ENCODE measurements at regions not wholly inside any gene's neighbourhood (a gene's known extent, or its start where the extent isn't known, plus 50 kb on each side); places are given as distances from the start of the nearest gene placed in this dataset.

DNA sequence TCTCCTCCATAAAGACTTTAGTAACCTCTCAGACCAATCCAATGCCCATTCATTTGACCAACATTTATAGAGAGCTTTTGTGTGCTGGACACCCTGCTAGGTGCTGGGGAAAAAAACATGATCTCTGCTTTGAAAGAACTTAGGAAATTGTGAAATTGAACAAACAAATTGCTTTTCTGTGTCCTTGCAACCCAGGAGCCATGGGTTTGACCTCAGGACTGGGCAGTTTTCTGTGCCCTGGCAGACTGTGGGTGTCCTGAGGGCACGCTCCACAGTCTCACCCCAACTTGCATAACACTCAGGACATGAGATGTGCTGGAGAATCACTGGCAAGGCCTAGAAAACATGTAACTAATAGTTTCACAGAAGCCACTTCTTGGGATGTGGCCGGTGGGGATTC, 429.1 kb upstream of the ZMIZ1 start:
- no peak overlapping the region for H2AFZ ChIP-seq (ENCODE audit: low read depth)
- H3K27ac ChIP-seq (ENCODE audit: low read depth in 2 of 2, low read length in 1 of 2): no peak overlapping the region
- H3K9ac ChIP-seq: no peak overlapping the region
- H3K36me3 ChIP-seq (replicated peaks in 1 of 2; ENCODE audit: control insufficient read depth in 1 of 2, insufficient read depth in 2 of 2, low read length in 1 of 2): no peaks in the 10 kb centered on the region
- H4K20me1 ChIP-seq (ENCODE audit: insufficient read depth): no peaks in the 10 kb centered on the region
- H3K9me3 ChIP-seq: no peaks in the 10 kb centered on the region
- H3K79me2 ChIP-seq (ENCODE audit: insufficient read depth): no peaks in the 10 kb centered on the region
- no peak for DNase-seq
- POLR2A ChIA-PET: no interaction called here
- no peak overlapping the region for H3K4me2 ChIP-seq
- 70% methylated on average over 2 of the region's 2 CpGs for WGBS (ENCODE audit: low lambda C conversion rate)
- TF ChIP-seq, protein P1, sequence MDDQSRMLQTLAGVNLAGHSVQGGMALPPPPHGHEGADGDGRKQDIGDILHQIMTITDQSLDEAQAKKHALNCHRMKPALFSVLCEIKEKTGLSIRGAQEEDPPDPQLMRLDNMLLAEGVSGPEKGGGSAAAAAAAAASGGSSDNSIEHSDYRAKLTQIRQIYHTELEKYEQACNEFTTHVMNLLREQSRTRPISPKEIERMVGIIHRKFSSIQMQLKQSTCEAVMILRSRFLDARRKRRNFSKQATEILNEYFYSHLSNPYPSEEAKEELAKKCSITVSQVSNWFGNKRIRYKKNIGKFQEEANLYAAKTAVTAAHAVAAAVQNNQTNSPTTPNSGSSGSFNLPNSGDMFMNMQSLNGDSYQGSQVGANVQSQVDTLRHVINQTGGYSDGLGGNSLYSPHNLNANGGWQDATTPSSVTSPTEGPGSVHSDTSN (IDR thresholded peaks at IDR 0.05): no peak
- CTCF ChIA-PET: no interaction called here
- peaks cover 2 to 24% of the 10 kb centered on the region in 2 experiments; a peak in 3 of 4 replicates for H3K4me1 ChIP-seq (ENCODE audit: control insufficient read depth in 1 of 2, insufficient read depth in 2 of 2, low read depth in 1 of 2, low read length in 1 of 2)
- H3K27me3 ChIP-seq (ENCODE audit: insufficient read depth): no peaks in the 10 kb centered on the region
- H3F3A ChIP-seq (replicated peaks; ENCODE audit: insufficient read depth): peaks cover 3% of the 10 kb centered on the region
- no peaks in the 10 kb centered on the region for H3K9me2 ChIP-seq
- no peak overlapping the region for H3K4me3 ChIP-seq (ENCODE audit: low read depth in 2 of 2, low read length in 1 of 2)

DNA sequence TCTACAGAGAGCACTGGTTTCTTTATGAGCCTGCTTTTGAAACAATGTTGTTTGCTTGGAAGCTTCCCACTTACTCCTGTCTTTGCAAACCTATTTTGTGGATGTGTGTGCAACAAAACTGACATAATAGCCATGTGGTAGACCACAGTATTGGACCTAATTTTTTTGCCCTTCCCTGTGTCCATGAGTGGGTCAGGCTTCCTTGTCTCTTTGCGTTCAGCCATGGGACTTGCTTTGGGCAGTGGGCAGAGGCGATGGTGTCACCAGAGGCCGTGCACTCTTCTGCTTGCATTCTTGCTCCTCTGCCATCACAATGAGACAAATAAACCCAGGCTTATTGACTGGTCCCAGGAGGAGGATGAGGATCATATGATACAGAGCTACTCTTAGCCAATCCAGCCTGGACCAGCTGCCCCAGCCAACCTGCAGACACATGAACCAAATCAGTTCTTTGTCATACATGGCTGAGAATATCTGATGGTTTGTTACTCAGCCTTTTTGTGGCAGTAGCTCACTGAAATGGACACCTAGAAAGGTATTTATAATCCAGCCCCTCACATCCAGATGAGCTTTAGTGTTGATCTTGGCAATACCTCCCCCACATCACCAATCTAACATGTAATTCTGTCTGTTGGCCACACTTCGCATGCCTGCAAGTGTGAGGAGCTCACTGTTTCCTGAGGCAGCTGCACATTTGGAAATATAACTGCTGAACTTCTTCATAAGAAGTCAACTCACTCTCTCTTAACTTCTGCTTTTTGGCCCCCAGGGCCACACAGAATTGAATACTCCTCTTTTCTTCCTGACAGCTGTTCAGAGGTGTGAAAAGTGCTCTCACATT, 427.8 kb upstream of the ZMIZ1 start:
- no peaks in the 10 kb centered on the region for H4K20me1 ChIP-seq (ENCODE audit: insufficient read depth)
- H3K27me3 ChIP-seq (ENCODE audit: insufficient read depth): no peaks in the 10 kb centered on the region
- no peak for TF ChIP-seq RXRA (IDR thresholded peaks at IDR 0.05; ENCODE audit: borderline replicate concordance, low read depth)
- TF ChIP-seq, protein P1 (IDR thresholded peaks at IDR 0.05): no peak
- H3K4me1 ChIP-seq (ENCODE audit: control insufficient read depth in 1 of 2, insufficient read depth in 2 of 2, low read depth in 1 of 2, low read length in 1 of 2): peaks cover 0 to 10% of the 10 kb centered on the region in 2 experiments; a peak in 1 of 4 replicates
- no peaks in the 10 kb centered on the region for H3K36me3 ChIP-seq (replicated peaks in 1 of 2; ENCODE audit: control insufficient read depth in 1 of 2, insufficient read depth in 2 of 2, low read length in 1 of 2)
- H3K4me3 ChIP-seq (ENCODE audit: low read depth in 2 of 2, low read length in 1 of 2): no peak overlapping the region
- CTCF ChIA-PET: interaction anchor here (0.9 to 2.2 kb wide), 3 partner anchors 9 to 14 kb away, joined by 3 to 5 read pairs (median 3); no protein-coding TSS in a partner anchor
- DNase-seq: no peak
- no peaks in the 10 kb centered on the region for H3K79me2 ChIP-seq (ENCODE audit: insufficient read depth)
- POLR2A ChIA-PET: no interaction called here
- H3K27ac ChIP-seq (ENCODE audit: low read depth in 2 of 2, low read length in 1 of 2): no peak overlapping the region; a peak in 1 of 4 replicates
- 69% methylated on average over 4 of the region's 4 CpGs for WGBS (ENCODE audit: low lambda C conversion rate)
- no peaks in the 10 kb centered on the region for H3K9me2 ChIP-seq
- no peak overlapping the region for H3K9ac ChIP-seq
- H3K4me2 ChIP-seq: no peak overlapping the region
- no peak overlapping the region for H2AFZ ChIP-seq (ENCODE audit: low read depth)
- H3K9me3 ChIP-seq: no peaks in the 10 kb centered on the region
- no peaks in the 10 kb centered on the region for H3F3A ChIP-seq (replicated peaks; ENCODE audit: insufficient read depth)

DNA sequence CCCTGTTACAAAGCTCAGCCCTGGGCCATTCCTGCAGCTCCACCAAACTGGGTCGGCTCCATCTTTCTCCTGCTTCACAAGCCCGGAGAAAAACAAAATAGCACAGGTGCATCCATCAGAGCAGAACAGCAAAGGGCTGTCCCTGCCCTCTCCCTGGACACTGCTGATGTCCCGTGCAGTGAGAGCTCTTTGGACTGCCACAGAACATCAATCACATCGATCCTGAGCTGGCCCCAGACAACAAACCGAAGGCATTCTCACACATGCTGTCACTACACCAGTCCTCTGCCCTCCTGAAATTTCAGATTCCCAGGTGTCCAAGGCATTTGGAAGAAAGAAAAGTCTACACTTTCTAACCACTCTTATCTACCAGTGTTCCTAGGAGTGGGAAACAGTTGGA, 427.1 kb upstream of the ZMIZ1 start:
- H3K79me2 ChIP-seq (ENCODE audit: insufficient read depth): no peaks in the 10 kb centered on the region
- H3K27me3 ChIP-seq (ENCODE audit: insufficient read depth): no peaks in the 10 kb centered on the region
- no peak overlapping the region for H3K27ac ChIP-seq (ENCODE audit: low read depth in 2 of 2, low read length in 1 of 2)
- H3K4me1 ChIP-seq (ENCODE audit: control insufficient read depth in 1 of 2, insufficient read depth in 2 of 2, low read depth in 1 of 2, low read length in 1 of 2): peaks cover 0 to 9% of the 10 kb centered on the region in 2 experiments; a peak in 1 of 4 replicates
- ChIA-PET CTCF (interaction anchor here (2.2 kb wide), 1 partner anchor 9 kb away, joined by 5 read pairs; no protein-coding TSS in a partner anchor), POLR2A (interaction anchor here (0.6 kb wide), 1 partner anchor 170 kb away, joined by 3 read pairs; no protein-coding TSS in a partner anchor)
- H3F3A ChIP-seq (replicated peaks; ENCODE audit: insufficient read depth): no peaks in the 10 kb centered on the region
- H3K9ac ChIP-seq: no peak overlapping the region
- H3K9me3 ChIP-seq: no peaks in the 10 kb centered on the region
- H3K4me3 ChIP-seq (ENCODE audit: low read depth in 2 of 2, low read length in 1 of 2): no peak overlapping the region
- WGBS (ENCODE audit: low lambda C conversion rate): 78% methylated on average over 5 of the region's 5 CpGs
- no peak for DNase-seq
- no peaks in the 10 kb centered on the region for H4K20me1 ChIP-seq (ENCODE audit: insufficient read depth)
- H3K36me3 ChIP-seq (replicated peaks in 1 of 2; ENCODE audit: control insufficient read depth in 1 of 2, insufficient read depth in 2 of 2, low read length in 1 of 2): no peaks in the 10 kb centered on the region
- no peak overlapping the region for H3K4me2 ChIP-seq
- no peak overlapping the region for H2AFZ ChIP-seq (ENCODE audit: low read depth)
- H3K9me2 ChIP-seq: no peaks in the 10 kb centered on the region
- TF ChIP-seq MXI1 (IDR thresholded peaks at IDR 0.05; ENCODE audit: low read depth, low read length): no peak
- TF ChIP-seq GATA2 (CRISPR knock-in tag; IDR thresholded peaks at IDR 0.05): no peak
- no peak for TF ChIP-seq GABPA (IDR thresholded peaks at IDR 0.05; ENCODE audit: low read depth)
- TF ChIP-seq ELF1 (IDR thresholded peaks at IDR 0.05): no peak
- no peak for TF ChIP-seq TAF1 (IDR thresholded peaks at IDR 0.05; ENCODE audit: borderline replicate concordance, low read depth, low read length)
- no peak for TF ChIP-seq RCOR1 (IDR thresholded peaks at IDR 0.05; ENCODE audit: low read length)
- no peak for TF ChIP-seq RXRA (IDR thresholded peaks at IDR 0.05; ENCODE audit: borderline replicate concordance, low read depth)
- no peak for TF ChIP-seq EZH2phosphoT487 (IDR thresholded peaks at IDR 0.05; ENCODE audit: borderline replicate concordance, low read depth)
- TF ChIP-seq POLR2AphosphoS5 (IDR thresholded peaks at IDR 0.05; ENCODE audit: low read depth, low read length): no peak
- TF ChIP-seq FOXM1 (IDR thresholded peaks at IDR 0.05; ENCODE audit: low read depth): no peak
- TF ChIP-seq MEF2A (IDR thresholded peaks at IDR 0.05; ENCODE audit: borderline replicate concordance, low read depth): no peak
- no peak for TF ChIP-seq RFX5 (IDR thresholded peaks at IDR 0.05; ENCODE audit: low read length)
- TF ChIP-seq, protein P2, sequence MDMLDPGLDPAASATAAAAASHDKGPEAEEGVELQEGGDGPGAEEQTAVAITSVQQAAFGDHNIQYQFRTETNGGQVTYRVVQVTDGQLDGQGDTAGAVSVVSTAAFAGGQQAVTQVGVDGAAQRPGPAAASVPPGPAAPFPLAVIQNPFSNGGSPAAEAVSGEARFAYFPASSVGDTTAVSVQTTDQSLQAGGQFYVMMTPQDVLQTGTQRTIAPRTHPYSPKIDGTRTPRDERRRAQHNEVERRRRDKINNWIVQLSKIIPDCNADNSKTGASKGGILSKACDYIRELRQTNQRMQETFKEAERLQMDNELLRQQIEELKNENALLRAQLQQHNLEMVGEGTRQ (IDR thresholded peaks at IDR 0.05; ENCODE audit: borderline replicate concordance, low read depth, low read length): no peak
- TF ChIP-seq, protein P3, sequence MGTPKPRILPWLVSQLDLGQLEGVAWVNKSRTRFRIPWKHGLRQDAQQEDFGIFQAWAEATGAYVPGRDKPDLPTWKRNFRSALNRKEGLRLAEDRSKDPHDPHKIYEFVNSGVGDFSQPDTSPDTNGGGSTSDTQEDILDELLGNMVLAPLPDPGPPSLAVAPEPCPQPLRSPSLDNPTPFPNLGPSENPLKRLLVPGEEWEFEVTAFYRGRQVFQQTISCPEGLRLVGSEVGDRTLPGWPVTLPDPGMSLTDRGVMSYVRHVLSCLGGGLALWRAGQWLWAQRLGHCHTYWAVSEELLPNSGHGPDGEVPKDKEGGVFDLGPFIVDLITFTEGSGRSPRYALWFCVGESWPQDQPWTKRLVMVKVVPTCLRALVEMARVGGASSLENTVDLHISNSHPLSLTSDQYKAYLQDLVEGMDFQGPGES (IDR thresholded peaks at IDR 0.05; ENCODE audit: low read depth, low read length): no peak
- TF ChIP-seq YY1 (IDR thresholded peaks at IDR 0.05; ENCODE audit: low read depth): no peak
- no peak for TF ChIP-seq TCF12 (IDR thresholded peaks at IDR 0.05)
